ENCODE measurements at regions not wholly inside any gene's neighbourhood (a gene's known extent, or its start where the extent isn't known, plus 50 kb on each side); places are given as distances from the start of the nearest gene placed in this dataset.

DNA sequence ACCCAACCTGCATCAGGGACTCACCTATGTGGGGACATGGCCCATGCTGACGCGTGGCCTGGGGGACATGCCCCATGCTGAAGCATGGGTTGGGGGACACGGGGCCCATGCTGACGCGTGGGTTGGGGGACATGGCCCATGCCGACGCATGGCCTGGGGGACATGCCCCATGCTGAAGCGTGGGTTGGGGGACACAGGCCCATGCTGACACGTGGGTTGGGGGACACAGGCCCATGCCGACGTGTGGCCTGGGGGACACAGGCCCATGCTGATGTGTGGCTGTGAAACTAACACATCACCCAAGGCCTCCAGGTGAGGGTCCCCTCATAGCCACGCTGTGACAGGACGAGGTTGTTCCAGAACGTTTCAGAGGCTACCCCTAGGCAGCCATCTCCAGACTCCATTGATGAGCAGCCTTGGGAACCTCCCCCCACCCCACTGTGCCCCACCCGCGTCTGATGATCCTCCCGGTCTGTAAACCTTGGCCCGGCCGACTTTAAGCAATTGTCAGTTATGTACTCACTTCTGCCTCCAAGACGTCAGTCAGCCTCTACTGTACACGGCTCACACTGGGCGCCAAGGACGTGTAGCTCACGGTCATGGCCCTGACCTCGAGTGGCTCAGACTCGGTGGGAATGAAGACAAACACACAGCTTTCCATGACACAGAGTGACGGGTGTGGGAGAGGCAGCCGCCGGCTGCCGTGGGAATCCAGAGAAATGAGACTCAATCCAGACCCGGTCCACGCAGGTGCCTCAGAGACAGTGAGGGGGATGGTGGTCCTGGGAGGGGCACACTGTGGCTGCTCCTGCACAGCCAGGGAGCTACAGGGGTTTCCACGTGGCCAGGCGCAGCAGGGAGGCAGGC, 50.2 kb upstream of the SLC66A3 start:
- Histone ChIP-seq H3K9me3 (ENCODE audit: low read depth) (no peaks in the 10 kb centered on the region), H3K4me3 (no peak overlapping the region), H2AFZ (replicated peaks) (no peak overlapping the region), H3K27me3 (no peaks in the 10 kb centered on the region), H3K4me2 (no peak overlapping the region), H4K20me1 (ENCODE audit: low read depth) (no peaks in the 10 kb centered on the region), H3K36me3 (no peaks in the 10 kb centered on the region), H3K79me2 (ENCODE audit: low read depth) (no peaks in the 10 kb centered on the region), H3K27ac (no peak overlapping the region), H3F3A (ENCODE audit: low read depth) (no peaks in the 10 kb centered on the region), H3K4me1 (no peaks in the 10 kb centered on the region), H3K9ac (no peak overlapping the region)
- peaks cover 6% of the 10 kb centered on the region for H3K27me3 Mint-ChIP-seq (ENCODE audit: insufficient read depth, low read depth)
- TF ChIP-seq, protein P1, sequence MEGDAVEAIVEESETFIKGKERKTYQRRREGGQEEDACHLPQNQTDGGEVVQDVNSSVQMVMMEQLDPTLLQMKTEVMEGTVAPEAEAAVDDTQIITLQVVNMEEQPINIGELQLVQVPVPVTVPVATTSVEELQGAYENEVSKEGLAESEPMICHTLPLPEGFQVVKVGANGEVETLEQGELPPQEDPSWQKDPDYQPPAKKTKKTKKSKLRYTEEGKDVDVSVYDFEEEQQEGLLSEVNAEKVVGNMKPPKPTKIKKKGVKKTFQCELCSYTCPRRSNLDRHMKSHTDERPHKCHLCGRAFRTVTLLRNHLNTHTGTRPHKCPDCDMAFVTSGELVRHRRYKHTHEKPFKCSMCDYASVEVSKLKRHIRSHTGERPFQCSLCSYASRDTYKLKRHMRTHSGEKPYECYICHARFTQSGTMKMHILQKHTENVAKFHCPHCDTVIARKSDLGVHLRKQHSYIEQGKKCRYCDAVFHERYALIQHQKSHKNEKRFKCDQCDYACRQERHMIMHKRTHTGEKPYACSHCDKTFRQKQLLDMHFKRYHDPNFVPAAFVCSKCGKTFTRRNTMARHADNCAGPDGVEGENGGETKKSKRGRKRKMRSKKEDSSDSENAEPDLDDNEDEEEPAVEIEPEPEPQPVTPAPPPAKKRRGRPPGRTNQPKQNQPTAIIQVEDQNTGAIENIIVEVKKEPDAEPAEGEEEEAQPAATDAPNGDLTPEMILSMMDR (IDR thresholded peaks at IDR 0.05), result no peak
- TF ChIP-seq EZH2phosphoT487 (IDR thresholded peaks at IDR 0.05) (no peak), EZH2 (IDR thresholded peaks at IDR 0.05) (no peak)
- H3K27ac Mint-ChIP-seq, result peak overlapping the region; percentile 17
- H3K4me3 Mint-ChIP-seq, result no peak overlapping the region
- no peak for DNase-seq (ENCODE audit: low spot score)
- H3K36me3 Mint-ChIP-seq, result no peaks in the 10 kb centered on the region
- H3K9me3 Mint-ChIP-seq, result no peaks in the 10 kb centered on the region
- no peaks in the 10 kb centered on the region for H3K4me1 Mint-ChIP-seq

All from neural progenitor cell (in vitro differentiated cells).